ENCODE measurements at regions not wholly inside any gene's neighbourhood (a gene's known extent, or its start where the extent isn't known, plus 50 kb on each side); places are given as distances from the start of the nearest gene placed in this dataset.
A peak's percentile ranks its signal among the peaks of the same experiment; 100 is the strongest.
"Not testable (repeated sequence)": the region's sequence is repeated elsewhere in the genome, so short reads cannot be mapped to it uniquely, and the experiment has no call there.

DNA sequence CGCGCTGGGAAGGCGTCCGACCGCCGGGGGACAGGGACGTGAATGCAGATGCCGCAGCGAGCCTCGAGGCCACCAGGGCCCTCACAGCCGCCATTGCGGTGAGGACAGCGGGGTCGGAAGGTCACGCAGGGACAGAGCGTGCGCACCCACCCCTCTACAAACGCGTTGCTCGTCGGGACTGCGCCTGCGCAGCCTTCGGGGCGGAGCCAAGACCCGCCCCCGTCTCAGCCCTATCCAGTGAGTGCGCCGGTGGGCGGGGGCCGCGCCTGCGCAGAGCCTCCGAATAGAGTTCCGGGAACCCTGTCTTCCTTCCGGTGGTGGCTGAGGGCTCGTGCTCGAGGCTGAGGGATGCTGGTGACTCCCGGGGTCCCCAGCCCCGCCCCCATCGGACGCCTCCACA is 5393.1 kb upstream of the TPTE start:
- peak; percentile 95 to 96 for DNase-seq (ENCODE audit: low read depth in 2 of 2)

- DNase-seq (ENCODE audit: low read depth in 2 of 2), result not testable (repeated sequence)
Observed at GRCh38 chr21:5133824-5134223, 5387.6 kb upstream of the TPTE start.

- DNase-seq (ENCODE audit: low read depth in 2 of 2), result not testable (repeated sequence)
Observed at GRCh38 chr21:5136406-5136805, 5385.0 kb upstream of the TPTE start.

- DNase-seq (ENCODE audit: low read depth in 2 of 2), result not testable (repeated sequence)
Observed at GRCh38 chr21:5137006-5137405, 5384.4 kb upstream of the TPTE start.

DNA sequence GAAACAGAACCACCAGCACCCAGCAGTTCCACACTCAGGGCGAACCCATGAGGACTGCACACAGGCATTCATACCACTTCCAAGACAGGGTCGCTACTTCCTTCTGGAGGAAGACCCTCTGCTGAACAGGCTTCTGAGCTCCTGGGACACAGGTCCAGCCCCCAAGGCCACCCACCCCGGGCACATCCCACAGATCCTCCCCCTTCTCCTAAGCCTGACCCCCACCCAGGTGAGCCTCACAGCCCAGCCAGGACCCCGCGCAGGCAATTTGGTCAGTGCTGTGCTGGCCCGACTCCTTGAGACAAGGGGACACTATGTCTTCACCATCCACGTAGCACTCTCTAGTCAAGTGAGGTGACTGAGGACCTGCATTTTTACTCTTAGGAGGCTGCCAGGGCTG is 5382.7 kb upstream of the TPTE start:
- not testable (repeated sequence) for DNase-seq (ENCODE audit: low read depth in 2 of 2)

GRCh38 chr21:5139528-5139927 is 5381.9 kb upstream of the TPTE start:
- DNase-seq (ENCODE audit: low read depth in 2 of 2), result not testable (repeated sequence)

GRCh38 chr21:5143011-5143410 is 5378.4 kb upstream of the TPTE start:
- DNase-seq (ENCODE audit: low read depth in 2 of 2), result not testable (repeated sequence)

DNA sequence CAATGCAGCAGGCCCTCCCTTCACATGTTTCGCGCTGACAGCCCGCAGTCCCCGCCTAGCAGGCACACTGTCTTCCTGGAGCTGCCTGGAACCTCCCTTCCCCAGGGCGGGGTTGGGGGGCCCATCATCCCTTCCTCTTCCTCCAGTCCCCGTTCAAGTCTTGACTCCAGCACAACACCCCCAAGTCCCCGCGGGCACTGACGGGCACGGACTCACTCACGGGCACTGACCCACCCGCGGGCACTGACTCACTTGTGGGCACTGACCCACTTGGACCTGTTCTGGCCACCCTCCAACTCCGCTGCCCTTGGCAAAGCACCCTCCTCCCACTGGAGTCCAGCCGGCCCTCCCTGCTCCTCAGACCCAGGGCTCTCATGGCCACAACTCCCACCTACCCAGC is 5376.7 kb upstream of the TPTE start:
- not testable (repeated sequence) for DNase-seq (ENCODE audit: low read depth in 2 of 2)

DNA sequence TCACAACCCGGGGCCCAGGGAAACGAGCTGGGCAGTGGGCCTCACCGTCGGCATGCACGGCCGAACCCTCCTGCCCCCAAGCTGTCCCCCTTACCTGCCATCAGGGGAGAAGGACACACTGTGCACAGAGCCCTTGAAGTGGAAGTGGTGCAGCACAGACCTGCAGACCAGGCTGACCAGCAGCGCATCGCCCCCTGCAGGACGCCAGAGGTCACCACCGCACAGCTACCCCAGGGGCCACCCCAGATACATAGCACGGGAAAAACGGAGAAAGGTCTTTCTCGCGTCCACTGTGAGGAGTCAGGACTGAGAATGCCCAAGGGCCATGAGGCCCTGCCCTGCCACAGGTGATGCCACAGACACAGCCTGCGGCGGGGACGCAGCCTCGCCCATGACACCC is 5373.7 kb upstream of the TPTE start:
- not testable (repeated sequence) for DNase-seq (ENCODE audit: low read depth in 2 of 2)

GRCh38 chr21:5149222-5149621 is 5372.2 kb upstream of the TPTE start:
- not testable (repeated sequence) for DNase-seq (ENCODE audit: low read depth in 2 of 2)

DNA sequence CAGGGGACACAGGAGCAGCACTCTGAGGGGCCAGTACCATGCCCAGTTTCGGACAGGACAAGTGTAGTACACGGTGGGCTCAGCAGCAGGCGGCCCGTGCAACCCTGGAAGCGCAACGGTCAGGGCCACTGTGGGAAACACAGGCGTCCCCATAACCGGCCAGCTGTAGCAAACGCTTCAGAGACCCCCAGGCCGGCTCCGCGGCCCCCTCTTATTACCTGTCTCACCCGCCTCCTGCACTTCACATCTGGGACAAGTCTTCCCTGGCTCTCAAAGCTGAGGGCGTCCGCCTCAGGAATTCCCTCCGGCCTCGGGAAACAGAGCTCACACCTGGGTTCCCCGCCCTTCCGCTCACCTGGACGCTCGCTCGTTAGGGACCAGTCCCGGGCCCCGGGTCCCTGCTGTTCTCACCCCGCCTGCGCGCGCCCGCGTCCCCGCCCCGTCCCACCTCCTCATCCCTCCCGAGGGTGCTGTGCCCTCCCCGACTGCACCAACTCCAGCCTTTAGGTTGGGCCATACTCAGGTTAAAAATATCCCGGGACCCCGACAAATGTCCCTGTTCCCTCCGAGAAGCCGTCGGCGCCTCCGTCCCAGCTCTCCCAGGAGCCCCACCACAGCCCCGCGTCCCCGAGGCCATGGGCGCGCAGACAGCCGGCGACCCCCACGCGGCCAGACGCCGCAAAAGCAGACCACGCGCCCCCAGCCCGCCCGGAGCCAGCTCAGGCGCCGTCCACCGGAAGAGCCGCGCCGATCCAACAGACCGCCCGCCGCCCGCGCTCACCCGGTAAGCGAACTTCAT is 5367.3 kb upstream of the TPTE start:
- DNase-seq (ENCODE audit: low read depth in 2 of 2), result not testable (repeated sequence)

GRCh38 chr21:5154641-5154982 is 5366.8 kb upstream of the TPTE start:
- peak; percentile 68 to 74 for DNase-seq (ENCODE audit: low read depth in 2 of 2)

DNA sequence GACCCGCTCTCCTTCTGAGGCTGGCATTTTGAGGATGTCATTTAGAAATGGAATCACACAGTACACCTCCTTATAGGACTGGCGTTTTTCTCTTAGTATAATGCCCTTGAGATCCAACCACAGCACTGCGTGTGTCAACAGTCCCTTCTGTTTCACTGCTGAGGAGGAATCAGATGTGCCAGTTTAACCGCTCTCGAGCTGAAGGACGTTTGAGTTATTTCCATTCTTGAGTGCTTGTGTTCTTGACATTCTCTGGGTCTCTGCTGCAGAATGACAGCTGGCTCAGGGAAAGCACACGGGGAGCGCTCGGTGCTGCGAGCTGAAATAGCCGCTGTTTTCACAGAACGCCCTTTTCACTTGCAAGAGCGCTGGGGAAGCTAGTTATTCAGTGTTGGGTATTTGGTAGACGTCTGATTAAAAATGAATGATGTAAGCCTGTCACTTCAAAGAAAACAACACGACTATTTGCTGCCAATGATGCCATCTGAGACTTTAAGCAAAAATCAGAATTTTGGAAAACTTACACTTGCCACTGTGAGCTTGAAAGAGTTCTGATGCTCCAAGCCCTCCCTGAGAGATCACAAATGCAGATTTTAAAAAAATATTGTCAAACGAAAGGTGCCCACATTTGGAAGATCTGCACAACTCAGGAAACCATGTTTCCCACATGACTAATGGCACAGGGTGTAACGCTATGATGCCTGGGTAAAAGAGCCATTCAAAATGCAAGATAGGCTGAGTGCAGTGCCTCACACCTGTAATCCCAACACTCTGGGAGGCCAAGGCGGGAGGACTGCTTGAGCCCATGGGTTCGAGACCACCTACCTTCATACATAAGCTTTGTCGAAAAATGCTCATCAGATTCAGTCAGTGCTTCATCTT is 5358.4 kb upstream of the TPTE start:
- not testable (repeated sequence) for DNase-seq (ENCODE audit: low read depth in 2 of 2)

- DNase-seq (ENCODE audit: low read depth in 2 of 2), result not testable (repeated sequence)
Observed at GRCh38 chr21:5165829-5166228, 5355.6 kb upstream of the TPTE start.

Data from stimulated activated CD4-positive, alpha-beta T cell treated with anti-CD3 and anti-CD28 coated beads, Interleukin-15, amount 100 ng/mL, for 48 hours (primary cell).